ENCODE measurements at regions not wholly inside any gene's neighbourhood (a gene's known extent, or its start where the extent isn't known, plus 50 kb on each side); places are given as distances from the start of the nearest gene placed in this dataset.

GRCh38 chr22:49613108-49613507, 214.6 kb downstream of the BRD1 start (continued):
- TF ChIP-seq ZNF462 (CRISPR knock-in tag; IDR thresholded peaks at IDR 0.05): no peak
- TF ChIP-seq EZH2 (IDR thresholded peaks at IDR 0.05; ENCODE audit: low read depth, unreplicated experiment): no peak
- TF ChIP-seq ZNF331 (CRISPR knock-in tag; IDR thresholded peaks at IDR 0.05; ENCODE audit: low read depth): no peak
- TF ChIP-seq CREB1 (CRISPR knock-in tag; IDR thresholded peaks at IDR 0.05; ENCODE audit: low read depth): no peak
- no peak for TF ChIP-seq POLR2AphosphoS5 (IDR thresholded peaks at IDR 0.05; ENCODE audit: low read depth)
- no peak for TF ChIP-seq EZH2phosphoT487 (IDR thresholded peaks at IDR 0.05; ENCODE audit: unreplicated experiment)
- no peak for TF ChIP-seq CTCF (conservative IDR thresholded peaks at IDR 0.05; ENCODE audit: low read depth in 2 of 2)

GRCh38 chr22:49609207-49609876, 218.3 kb downstream of the BRD1 start:
- H3K36me3 ChIP-seq (ENCODE audit: insufficient read depth): peaks cover 2% of the 10 kb centered on the region; the same call in 1 of the 2 replicates
- H3K4me1 ChIP-seq (ENCODE audit: insufficient read depth): no peaks in the 10 kb centered on the region
- no peak overlapping the region for H3K4me3 ChIP-seq
- no peaks in the 10 kb centered on the region for H4K20me1 ChIP-seq (replicated peaks; ENCODE audit: insufficient read depth)
- Mint-ChIP-seq H3K27ac (no peak overlapping the region), H3K4me1 (no peaks in the 10 kb centered on the region), H3K9me3 (peaks cover 22% of the 10 kb centered on the region), H3K36me3 (ENCODE audit: low read depth) (peaks cover 9% of the 10 kb centered on the region; the same call in 2 of the 3 replicates), H3K27me3 (ENCODE audit: insufficient read depth, low read depth, poor library complexity) (peaks cover 3% of the 10 kb centered on the region), H3K4me3 (no peak overlapping the region)
- H3K79me2 ChIP-seq (replicated peaks; ENCODE audit: insufficient read depth): no peaks in the 10 kb centered on the region
- 0 out of 2 replicates have a peak, but pooled peaks cover 6% of the 10 kb centered on the region for H3F3A ChIP-seq (replicated peaks; ENCODE audit: low read depth)
- DNase-seq (ENCODE audit: low spot score) (no peak), ATAC-seq (no peak)
- H3K27me3 ChIP-seq (ENCODE audit: insufficient read depth): no peaks in the 10 kb centered on the region
- H2AFZ ChIP-seq: no peak overlapping the region
- no peak overlapping the region for H3K27ac ChIP-seq (ENCODE audit: low read depth)
- no peak overlapping the region for H3K4me2 ChIP-seq
- H3K9me2 ChIP-seq (ENCODE audit: insufficient read depth): no peaks in the 10 kb centered on the region
- TF ChIP-seq ZNF462 (CRISPR knock-in tag; IDR thresholded peaks at IDR 0.05): no peak
- TF ChIP-seq POLR2AphosphoS5 (IDR thresholded peaks at IDR 0.05; ENCODE audit: low read depth): no peak

Data from GM23338 (cell line).